Erythroblast (primary cell): ENCODE measurements at regions not wholly inside any gene's neighbourhood (a gene's known extent, or its start where the extent isn't known, plus 50 kb on each side); places are given as distances from the start of the nearest gene placed in this dataset.
"Not testable (repeated sequence)": the region's sequence is repeated elsewhere in the genome, so short reads cannot be mapped to it uniquely, and the experiment has no call there.

ENCODE experiments used
- DNase-seq, 2 experiments: peaks; one replicate each; lab custom pipeline; 2025; lab: John Stamatoyannopoulos, UW
- GATA1 ChIP-seq: IDR thresholded peaks from 2 replicates; pipeline ENCODE4 v1.6.1; 2011; ENCODE audit warnings: low read depth, mild to moderate bottlenecking, control low read depth, low read length, moderate library complexity
- POLR2A ChIP-seq: IDR thresholded peaks from 2 replicates; pipeline ENCODE4 v1.6.1; 2011; ENCODE audit warnings: mild to moderate bottlenecking, low read length

DNA sequence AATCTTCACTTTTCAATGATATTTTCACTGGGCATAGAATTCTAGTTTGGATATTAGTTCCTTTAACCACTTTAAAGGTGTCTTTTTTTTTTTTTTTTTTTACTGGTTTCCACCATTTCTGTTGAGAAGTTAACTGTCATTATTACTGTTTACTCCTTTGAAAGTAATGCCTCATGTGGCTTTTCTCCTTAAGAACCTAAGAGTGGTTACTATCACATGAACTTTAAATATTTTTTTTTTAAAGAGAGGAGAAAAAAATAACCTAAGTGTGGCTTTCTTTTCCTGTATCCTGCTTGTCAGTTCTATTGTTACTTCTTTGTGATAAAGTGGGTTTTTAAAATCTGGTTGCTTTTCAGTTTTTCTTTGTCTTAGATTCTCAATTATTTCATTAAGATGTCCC lies 229.5 kb downstream of the CDH26 start:
- DNase-seq, result no peak
- no peak for TF ChIP-seq POLR2A
- TF ChIP-seq GATA1, result no peak

DNA sequence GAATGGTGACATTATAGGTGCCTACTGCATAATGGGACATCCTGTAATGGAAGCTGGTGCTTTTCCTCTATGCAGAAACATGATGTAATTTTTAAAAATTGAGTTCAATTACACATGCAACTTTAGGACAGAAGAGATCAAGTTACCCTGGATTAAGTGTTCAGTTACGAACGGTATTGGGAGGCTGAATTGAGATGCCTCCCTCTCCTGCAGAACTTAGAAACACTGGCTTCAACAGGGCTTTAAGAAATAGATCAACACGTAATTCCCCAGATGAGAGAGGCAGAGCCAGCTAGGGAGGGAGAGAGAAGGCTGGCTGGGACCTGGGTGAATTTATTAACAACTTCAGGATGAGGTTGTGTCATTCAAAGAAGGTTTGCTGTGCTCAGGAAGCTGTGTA lies 232.8 kb downstream of the CDH26 start:
- DNase-seq, result no peak
- no peak for TF ChIP-seq POLR2A
- no peak for TF ChIP-seq GATA1

GRCh38 chr20:60192326-60192725 lies 234.1 kb downstream of the CDH26 start:
- no peak for DNase-seq
- TF ChIP-seq GATA1 (no peak), POLR2A (no peak)

DNA sequence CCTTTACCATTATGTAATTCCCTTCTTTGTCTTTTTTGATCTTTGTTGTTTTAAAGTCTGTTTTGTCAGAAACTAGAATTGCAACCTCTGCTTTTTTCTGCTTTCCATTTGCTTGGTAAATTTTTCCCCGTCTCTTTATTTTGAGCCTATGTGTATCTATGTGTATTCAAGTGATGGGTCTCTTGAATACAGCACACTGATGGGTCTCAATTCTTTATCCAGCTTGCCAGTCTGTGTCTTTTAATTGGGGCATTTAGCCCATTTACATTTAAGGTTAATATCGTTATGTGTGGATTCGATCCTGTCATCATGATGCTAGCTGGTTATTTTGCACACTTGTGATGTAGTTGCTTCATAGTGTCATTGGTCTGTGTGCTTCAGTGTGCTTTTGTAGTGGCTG lies 240.9 kb downstream of the CDH26 start:
- not testable (repeated sequence) for DNase-seq

DNA sequence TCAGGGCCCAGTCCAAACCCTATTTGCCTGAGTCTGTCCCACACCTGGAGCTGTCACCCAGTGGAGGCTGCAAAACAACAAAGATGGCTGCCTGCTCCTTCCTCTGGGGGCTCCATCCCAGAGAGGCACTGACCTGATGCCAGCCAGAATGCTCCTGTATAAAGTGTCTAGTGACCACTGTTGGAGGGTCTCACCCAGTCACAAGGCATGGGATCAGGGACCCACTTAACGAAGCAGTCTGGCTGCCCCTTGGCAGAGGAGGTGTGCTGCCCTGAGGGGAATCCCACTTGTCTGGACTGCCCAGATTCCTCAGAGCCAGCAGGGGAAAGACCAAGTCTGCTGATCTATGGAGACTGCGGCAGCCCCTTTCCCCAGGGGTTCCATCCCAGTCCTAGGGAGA lies 241.6 kb downstream of the CDH26 start:
- no peak for TF ChIP-seq POLR2A
- TF ChIP-seq GATA1, result no peak
- DNase-seq, result no peak

DNA sequence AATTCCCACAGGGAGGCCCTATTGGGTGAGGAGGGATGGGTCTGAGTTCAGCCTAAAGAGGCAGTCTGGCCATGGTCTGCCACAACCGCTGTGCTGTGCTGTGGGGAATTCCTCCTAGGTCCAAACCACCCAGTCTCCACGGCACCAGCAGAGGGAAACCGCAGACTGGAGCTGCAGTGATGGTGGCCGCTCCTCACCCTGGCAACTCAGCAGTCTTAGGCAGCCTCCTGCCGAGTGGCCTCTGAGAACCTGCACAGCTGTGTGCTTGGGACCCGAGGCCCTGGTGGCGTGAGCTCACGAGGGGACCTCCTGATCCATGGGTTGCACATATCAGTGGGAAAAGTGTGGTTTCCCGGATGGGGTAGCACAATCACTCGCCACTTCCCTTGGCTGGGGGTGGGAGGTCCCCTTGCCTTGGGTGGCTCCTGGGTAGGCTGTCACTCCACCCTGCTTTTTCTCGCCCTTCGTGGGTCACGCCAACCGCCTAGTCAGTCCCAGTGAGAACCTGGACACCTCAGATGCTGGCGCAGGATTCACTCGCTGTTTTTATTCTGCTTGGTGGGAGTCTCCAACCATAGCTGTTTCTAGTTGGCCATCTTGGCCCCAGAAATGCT lies 242.2 kb downstream of the CDH26 start:
- DNase-seq, result no peak
- TF ChIP-seq POLR2A (no peak), GATA1 (no peak)

DNA sequence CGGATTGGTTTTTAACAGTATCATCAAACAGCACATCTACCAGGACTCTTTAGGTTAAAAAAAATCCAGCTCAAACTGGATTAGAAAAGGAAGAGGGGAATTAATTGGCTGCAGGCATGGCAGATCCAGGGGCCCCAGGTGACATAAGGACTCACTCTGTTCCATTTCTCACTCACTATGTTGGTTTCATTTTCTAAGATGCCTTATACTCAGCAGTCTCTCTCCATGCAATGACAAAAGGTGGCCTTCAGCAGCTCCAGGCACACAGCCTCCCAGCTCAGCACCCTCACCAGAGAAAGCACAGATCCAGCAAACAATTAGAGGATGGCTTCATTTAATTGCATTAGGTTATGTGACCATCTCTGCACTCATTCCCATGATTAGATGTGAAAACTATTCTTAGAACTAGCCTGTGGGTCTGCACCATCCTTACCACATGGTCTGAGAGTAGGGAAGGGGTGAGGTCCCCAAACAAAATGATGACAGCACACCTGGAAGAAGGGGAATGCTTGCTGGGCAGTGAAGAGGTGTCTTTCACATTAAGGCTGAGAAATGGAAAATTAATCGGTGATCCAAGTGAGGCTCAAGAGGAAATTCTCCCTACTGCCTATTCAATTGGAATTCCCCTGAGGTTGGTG lies 243.1 kb downstream of the CDH26 start:
- DNase-seq, result no peak
- TF ChIP-seq GATA1 (no peak), POLR2A (no peak)

DNA sequence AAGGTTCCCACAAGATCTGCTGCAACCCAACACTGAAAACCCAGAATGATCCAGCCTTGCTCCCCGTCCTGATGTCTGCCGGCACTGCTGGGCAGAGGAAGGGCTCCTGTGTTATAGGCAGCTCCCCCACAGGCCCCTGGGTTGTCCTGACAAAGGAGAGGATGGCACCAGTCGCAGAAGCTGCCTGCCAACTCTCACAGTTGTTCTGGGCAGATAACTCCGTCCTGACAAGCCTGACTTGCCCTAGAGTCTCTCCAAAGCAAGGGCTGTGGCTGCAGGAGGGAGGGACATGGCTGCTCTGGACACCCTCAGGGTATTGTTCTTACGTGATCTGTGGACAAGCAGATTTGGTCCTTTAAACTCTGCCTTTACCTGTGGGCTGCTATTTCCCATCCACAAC lies 243.8 kb downstream of the CDH26 start:
- no peak for TF ChIP-seq GATA1
- no peak for TF ChIP-seq POLR2A
- no peak for DNase-seq

DNA sequence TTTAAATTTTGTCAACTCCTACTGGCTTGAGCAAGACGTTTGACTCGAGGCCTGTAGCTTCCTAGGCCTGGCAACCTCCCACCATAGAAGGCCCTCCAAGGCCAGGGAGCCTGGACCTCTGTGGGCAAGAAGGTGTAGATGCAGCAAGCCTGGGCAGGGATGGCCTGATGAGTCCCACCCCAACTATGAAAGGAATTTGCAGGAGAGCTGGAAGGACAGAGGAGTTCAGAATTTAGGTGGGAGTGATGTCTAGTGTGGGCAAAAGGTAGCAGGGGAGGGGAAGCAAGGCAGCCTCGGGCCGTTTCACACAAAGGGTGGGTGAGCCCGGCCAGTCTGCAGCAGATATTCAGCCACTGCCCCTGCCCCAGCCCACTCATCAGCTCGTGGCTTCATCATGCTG lies 245.2 kb downstream of the CDH26 start:
- no peak for DNase-seq
- no peak for TF ChIP-seq POLR2A

DNA sequence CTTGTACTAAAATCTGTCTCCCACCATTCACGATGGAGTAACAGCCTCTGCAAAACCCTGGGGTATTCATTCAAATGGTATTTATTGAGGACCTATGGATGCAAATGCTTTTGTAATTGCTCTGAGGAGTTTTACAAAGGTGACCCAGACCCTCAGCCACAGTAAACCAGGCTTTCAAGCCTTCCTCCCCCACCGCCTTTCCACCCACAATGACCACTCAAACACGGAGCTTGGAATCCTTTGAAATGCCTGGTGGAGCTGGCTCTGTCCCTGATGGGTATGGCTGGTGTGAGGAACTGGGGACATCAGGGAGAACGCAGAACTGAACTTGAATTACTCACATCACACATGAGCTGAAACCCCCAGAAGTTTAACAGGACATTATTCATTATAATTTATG lies 246.4 kb downstream of the CDH26 start:
- TF ChIP-seq POLR2A (no peak), GATA1 (no peak)
- DNase-seq, result no peak

GRCh38 chr20:60206259-60206658 lies 248.0 kb downstream of the CDH26 start:
- DNase-seq, result peak; percentile 1 to 6
- TF ChIP-seq GATA1, result no peak
- TF ChIP-seq POLR2A, result no peak

DNA sequence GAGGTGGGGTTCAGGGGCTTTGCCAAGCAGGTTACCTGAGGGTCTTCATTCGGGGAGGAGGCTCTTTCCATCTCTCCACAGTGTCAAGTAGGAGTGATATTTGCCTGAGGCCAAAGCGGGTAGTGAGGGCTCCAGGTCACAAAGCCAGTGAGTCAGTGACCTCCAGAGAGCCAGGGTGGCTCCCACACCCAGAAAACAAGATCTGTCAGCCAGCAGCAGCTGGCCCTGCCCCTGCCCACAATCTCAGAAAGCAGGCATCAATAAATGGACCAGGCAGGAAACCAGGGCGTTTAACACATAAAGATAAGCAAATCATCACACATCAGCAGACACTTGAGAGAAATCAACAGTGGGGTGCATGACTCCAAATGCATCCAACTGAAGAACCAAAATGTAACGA lies 250.8 kb downstream of the CDH26 start:
- DNase-seq, result peak in 1 of 2 experiments; percentile 38

DNA sequence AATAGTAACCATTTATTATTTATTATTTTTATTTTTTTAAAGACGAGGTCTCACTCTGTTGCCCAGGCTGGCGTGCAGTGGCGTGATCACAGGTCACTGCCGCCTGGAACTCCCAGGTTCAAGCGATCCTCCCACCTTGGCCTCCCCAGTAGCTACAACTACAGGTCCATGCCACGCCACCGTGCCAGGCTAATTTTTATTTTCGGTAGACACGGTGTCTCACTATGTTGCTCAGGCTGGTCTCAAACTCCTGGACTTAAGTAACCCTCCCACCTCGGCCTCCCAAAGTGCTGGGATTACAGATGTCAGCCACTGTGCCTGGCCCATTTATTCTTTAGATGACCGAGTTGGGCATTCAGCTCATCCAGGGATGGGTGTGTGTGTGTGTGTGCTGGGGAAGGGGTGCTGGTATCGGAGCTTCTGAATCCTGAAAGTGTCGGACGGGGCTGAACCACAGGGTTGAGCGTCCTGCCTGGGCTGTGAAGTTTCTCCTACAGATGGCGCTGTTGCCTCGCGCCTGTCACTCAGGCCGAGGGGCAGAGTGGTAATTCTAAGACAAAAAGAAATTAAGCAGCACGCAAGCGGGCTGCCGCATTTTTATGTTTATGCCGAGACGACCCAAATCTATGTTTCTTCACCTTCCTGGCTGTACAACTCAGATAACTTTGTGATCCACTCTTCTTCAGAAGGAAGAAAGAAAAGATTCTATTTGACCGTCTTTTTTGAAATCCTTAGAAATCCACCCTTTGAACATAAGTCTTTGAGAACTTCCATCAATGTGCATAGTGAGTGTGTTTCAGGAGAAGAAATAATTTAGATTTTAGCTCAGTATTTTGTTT lies 252.8 kb downstream of the CDH26 start:
- peak; percentile 47 to 65 for DNase-seq
- no peak for TF ChIP-seq POLR2A
- TF ChIP-seq GATA1, result no peak

More for the DNA sequence above, 250.8 kb downstream of the CDH26 start:
- TF ChIP-seq GATA1, result no peak
- TF ChIP-seq POLR2A, result no peak
